ENCODE measurements at regions not wholly inside any gene's neighbourhood (a gene's known extent, or its start where the extent isn't known, plus 50 kb on each side); places are given as distances from the start of the nearest gene placed in this dataset.
A peak's percentile ranks its signal among the peaks of the same experiment; 100 is the strongest.

- DNase-seq (ENCODE audit: low read depth in 2 of 2): no peak
These were observed 100.8 kb downstream of the MICALL2 start for GRCh38 chr7:1358376-1359050.

GRCh38 chr7:1359051-1359400 lies 100.2 kb downstream of the MICALL2 start:
- DNase-seq (ENCODE audit: low read depth in 2 of 2): no peak

- no peak for DNase-seq (ENCODE audit: low read depth in 2 of 2)
These were observed 99.4 kb downstream of the MICALL2 start for GRCh38 chr7:1359681-1360485.

GRCh38 chr7:1360521-1360971 lies 98.7 kb downstream of the MICALL2 start:
- no peak for DNase-seq (ENCODE audit: low read depth in 2 of 2)

GRCh38 chr7:1361016-1361755 lies 98.1 kb downstream of the MICALL2 start:
- no peak for DNase-seq (ENCODE audit: low read depth in 2 of 2)

GRCh38 chr7:1361756-1362125 lies 97.5 kb downstream of the MICALL2 start:
- no peak for DNase-seq (ENCODE audit: low read depth in 2 of 2)

- DNase-seq (ENCODE audit: low read depth in 2 of 2): no peak
These were observed 97.0 kb downstream of the MICALL2 start for GRCh38 chr7:1362301-1362700.

- DNase-seq (ENCODE audit: low read depth in 2 of 2): no peak
These were observed 95.0 kb downstream of the MICALL2 start for GRCh38 chr7:1364068-1364905.

GRCh38 chr7:1364906-1365570 lies 94.2 kb downstream of the MICALL2 start:
- DNase-seq (ENCODE audit: low read depth in 2 of 2): no peak

GRCh38 chr7:1365846-1366245 lies 93.4 kb downstream of the MICALL2 start:
- no peak for DNase-seq (ENCODE audit: low read depth in 2 of 2)

GRCh38 chr7:1366801-1367405 lies 92.4 kb downstream of the MICALL2 start:
- DNase-seq (ENCODE audit: low read depth in 2 of 2): no peak

GRCh38 chr7:1367501-1368183 lies 91.6 kb downstream of the MICALL2 start:
- DNase-seq (ENCODE audit: low read depth in 2 of 2): no peak

GRCh38 chr7:1368184-1368681 lies 91.0 kb downstream of the MICALL2 start:
- DNase-seq (ENCODE audit: low read depth in 2 of 2): no peak

GRCh38 chr7:1368682-1369571 lies 90.3 kb downstream of the MICALL2 start:
- DNase-seq (ENCODE audit: low read depth in 2 of 2): peak in 1 of 2 donors; percentile 14

- no peak for DNase-seq (ENCODE audit: low read depth in 2 of 2)
These were observed 89.2 kb downstream of the MICALL2 start for GRCh38 chr7:1369916-1370657.

GRCh38 chr7:1370738-1371137 lies 88.5 kb downstream of the MICALL2 start:
- no peak for DNase-seq (ENCODE audit: low read depth in 2 of 2)

GRCh38 chr7:1372063-1372462 lies 87.2 kb downstream of the MICALL2 start:
- DNase-seq (ENCODE audit: low read depth in 2 of 2): no peak

Measured in lung microvascular endothelial cell (primary cell).